GM10266 (cell line): ENCODE measurements at regions not wholly inside any gene's neighbourhood (a gene's known extent, or its start where the extent isn't known, plus 50 kb on each side); places are given as distances from the start of the nearest gene placed in this dataset.
"Not testable (repeated sequence)": the region's sequence is repeated elsewhere in the genome, so short reads cannot be mapped to it uniquely, and the experiment has no call there.

Experiments used
- DNase-seq: peaks from one replicate; pipeline ENCODE4 v3.0.0; 2012; ENCODE audit errors: extremely low spot score
- CTCF ChIP-seq: IDR thresholded peaks from 2 replicates; pipeline ENCODE4 v1.5.1; 2012; ENCODE audit warnings: mild to moderate bottlenecking, low read depth; ENCODE audit not compliant: control insufficient read depth, insufficient read depth; ENCODE audit errors: missing control alignments

GRCh38 chr1:218517459-218517858 lies 172.3 kb downstream of the TGFB2 start:
- DNase-seq = no peak
- no peak for TF ChIP-seq CTCF

GRCh38 chr1:218518216-218518740 lies 173.1 kb downstream of the TGFB2 start:
- DNase-seq = no peak
- no peak for TF ChIP-seq CTCF

- not testable (repeated sequence) for DNase-seq
These were observed 175.5 kb downstream of the TGFB2 start for GRCh38 chr1:218520646-218521045.

GRCh38 chr1:218521414-218522169 lies 176.5 kb downstream of the TGFB2 start:
- DNase-seq = peak; percentile 45
- peak; percentile 71 for TF ChIP-seq CTCF

GRCh38 chr1:218524526-218524925 lies 179.4 kb downstream of the TGFB2 start:
- DNase-seq = no peak
- no peak for TF ChIP-seq CTCF

- no peak for TF ChIP-seq CTCF
- no peak for DNase-seq
These were observed 179.9 kb downstream of the TGFB2 start for GRCh38 chr1:218525031-218525430.

GRCh38 chr1:218525451-218526197 lies 180.5 kb downstream of the TGFB2 start:
- no peak for DNase-seq
- TF ChIP-seq CTCF = no peak
